AG04449 (cell line): ENCODE measurements at regions not wholly inside any gene's neighbourhood (a gene's known extent, or its start where the extent isn't known, plus 50 kb on each side); places are given as distances from the start of the nearest gene placed in this dataset.
A peak's percentile ranks its signal among the peaks of the same experiment; 100 is the strongest.

ENCODE experiments used
- CTCF ChIA-PET: fragments of 350-600 bp; formaldehyde crosslinking; extraction: SDS; loops from one replicate; lab custom pipeline; 2021; ENCODE audit warnings: antibody characterized with exemption; lab: Yijun Ruan, JAX
- POLR2A ChIA-PET: fragments of 400-600, 350-600 bp; formaldehyde crosslinking; extraction: SDS; loops from one replicate; lab custom pipeline; 2020; ENCODE audit warnings: antibody characterized with exemption, inconsistent platforms; lab: Yijun Ruan, JAX
- DNase-seq: peaks from one replicate; pipeline ENCODE4 v3.0.0-alpha.2; 2010; ENCODE audit warnings: low read depth, low spot score
- H3K4me3 ChIP-seq: 2 replicates; pipeline ENCODE4 v1.5.1; 2011; ENCODE audit warnings: low read depth, mild to moderate bottlenecking, control low read depth, low read length
- CTCF ChIP-seq: IDR thresholded peaks from one replicate; pipeline ENCODE4 v1.5.1; 2011; ENCODE audit warnings: mild to moderate bottlenecking, moderate library complexity, low read length, control low read depth, inconsistent platforms; ENCODE audit not compliant: insufficient read depth; ENCODE audit errors: missing control alignments

DNA sequence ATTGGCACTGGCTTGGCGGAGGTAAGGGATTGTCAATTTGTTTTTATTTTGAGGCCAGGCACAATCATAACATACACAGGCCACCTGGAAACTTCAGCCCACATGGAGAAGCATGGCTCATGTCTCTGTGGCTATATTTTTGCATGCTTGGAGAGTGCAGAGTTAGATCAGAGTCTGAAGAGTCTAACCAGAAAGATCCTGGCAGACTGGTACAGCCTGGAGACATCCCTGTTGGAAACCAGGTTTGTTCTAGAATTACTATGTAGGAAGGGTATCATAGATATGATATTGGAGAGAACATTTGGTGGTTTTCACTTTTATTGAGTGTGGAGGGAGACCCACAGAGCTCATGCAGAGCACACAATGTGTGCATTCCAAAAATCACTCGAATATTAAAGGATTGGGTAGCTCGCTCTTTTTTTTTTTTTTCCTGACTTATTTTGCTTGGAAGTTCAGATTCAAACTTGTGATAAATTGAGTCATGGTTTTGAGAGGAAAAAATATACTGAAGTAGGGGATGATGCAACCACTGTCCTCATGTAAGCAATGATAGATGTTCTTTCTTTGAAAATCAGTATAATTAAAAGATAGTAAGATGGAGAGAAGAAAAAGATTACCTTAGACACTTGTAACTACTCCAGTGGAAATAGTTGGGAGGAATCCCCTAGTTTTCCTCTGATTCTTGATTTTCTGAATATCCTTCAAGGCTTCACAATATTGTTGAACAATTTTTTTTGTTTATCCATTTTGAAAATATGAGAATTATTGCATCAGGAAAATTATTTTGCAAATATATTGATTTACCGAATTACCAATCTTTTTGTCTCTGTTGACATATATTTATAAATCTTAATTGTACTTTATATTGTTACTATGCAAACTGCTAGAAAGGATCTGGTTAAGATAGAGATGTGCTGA is 185.7 kb upstream of the ZEB2 start:
- CTCF ChIA-PET, result no interaction called here
- POLR2A ChIA-PET, result no interaction called here
- no peak for TF ChIP-seq CTCF
- no peak overlapping the region for H3K4me3 ChIP-seq
- DNase-seq, result no peak

GRCh38 chr2:144704709-144705095 is 184.8 kb upstream of the ZEB2 start:
- TF ChIP-seq CTCF, result no peak
- ChIA-PET POLR2A (no interaction called here), CTCF (no interaction called here)
- DNase-seq, result no peak
- H3K4me3 ChIP-seq, result no peak overlapping the region

DNA sequence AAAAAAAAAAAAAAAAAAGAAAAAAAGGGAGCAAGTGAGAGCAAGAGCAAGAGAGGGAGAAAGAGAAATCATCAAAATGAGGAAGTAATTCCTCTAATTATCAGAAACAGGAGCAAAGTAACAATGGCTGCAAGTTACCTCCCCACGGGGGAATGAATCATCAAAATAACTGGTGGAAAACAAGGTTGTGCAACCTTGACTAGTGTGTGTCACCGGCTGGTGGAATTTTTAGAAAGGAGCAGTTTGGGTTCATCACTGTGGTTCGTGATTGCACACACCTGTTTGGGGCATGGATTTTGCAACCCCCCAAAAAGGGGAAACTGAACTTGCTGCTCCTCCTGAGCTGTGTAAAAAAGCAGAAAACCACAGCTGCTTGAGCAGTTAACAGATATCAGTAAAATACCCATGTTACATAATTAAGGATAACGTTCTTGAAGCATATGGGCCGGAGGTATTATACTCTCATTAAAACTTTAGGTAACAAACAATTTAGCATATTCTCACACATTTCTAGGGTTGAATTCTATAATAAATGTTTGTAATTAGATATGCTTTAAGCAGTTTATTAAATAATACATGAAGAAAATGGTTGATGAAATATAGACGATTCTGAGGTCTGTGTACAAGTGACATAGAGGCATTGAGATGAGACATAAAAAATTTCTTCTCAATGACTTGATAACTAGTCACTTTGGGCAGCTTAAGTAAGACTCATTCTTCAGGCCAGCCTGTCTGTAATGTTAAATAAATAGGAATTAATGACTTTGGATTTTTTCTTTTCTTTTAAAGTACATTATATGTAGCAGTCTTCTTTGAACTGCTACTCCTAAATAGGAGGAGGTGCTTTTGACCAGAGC is 184.2 kb upstream of the ZEB2 start:
- CTCF ChIA-PET, result no interaction called here
- TF ChIP-seq CTCF, result no peak
- POLR2A ChIA-PET, result no interaction called here
- peak; percentile 9 for DNase-seq
- no peak overlapping the region for H3K4me3 ChIP-seq

DNA sequence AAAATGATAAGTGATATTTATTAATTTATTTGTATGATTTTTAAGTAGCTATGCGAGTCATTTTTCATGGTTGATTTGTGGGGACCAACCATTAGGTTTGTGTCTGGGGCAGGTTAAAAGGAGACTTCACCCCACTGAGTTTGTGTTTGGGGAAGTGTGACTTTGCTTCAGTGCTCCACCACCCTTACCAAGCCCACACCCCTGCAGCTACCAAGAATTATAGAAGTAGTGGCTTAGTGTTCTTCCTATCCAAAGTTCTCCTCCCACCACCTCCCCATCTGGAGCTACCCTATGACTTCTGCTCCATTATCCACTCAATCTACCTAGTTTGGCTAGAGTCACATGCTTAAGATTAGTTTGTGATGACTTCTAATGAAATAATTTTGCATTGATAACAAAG is 182.1 kb upstream of the ZEB2 start:
- no peak for DNase-seq
- no peak for TF ChIP-seq CTCF
- no peak overlapping the region for H3K4me3 ChIP-seq
- CTCF ChIA-PET, result no interaction called here
- POLR2A ChIA-PET, result no interaction called here

DNA sequence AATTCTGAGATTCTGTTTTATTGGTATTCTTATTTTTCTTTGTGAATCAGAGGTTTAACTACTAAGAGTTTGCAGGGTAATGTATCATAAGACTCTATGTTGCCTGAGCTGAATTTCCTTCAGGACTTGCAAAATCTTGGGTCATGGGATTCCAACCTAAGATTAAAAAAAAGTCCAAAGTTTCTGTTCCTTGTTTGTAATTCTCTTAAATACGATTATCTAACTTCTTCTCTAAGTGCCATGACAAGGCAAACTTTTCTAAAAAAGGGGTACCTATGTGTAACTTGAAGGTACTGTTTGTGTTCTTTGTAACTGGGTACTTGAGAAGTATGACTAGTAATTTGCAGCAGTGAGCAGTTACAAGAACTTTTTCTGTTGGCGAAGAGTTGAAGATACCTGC is 181.3 kb upstream of the ZEB2 start:
- no peak overlapping the region for H3K4me3 ChIP-seq
- no peak for DNase-seq
- no peak for TF ChIP-seq CTCF
- ChIA-PET CTCF (no interaction called here), POLR2A (no interaction called here)

DNA sequence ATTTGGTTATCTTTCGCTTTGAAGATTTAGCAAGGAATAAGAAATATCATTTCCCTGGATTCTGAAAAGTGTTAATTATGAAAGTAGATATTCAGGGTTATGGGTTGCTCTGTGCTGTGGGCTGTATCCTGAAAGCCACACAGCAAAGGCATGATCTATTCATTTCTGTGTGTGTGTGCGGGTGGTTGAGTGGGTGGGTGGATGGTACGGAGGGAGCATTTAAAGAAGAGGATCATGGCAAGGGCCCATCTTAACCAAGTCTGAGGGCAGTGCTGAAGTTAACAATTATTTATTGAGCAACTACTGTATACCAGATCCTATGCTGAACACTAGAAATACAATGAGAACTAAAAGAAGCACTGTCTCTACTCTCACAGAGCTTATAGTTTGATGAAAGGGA is 178.2 kb upstream of the ZEB2 start:
- no peak for TF ChIP-seq CTCF
- H3K4me3 ChIP-seq, result no peak overlapping the region
- ChIA-PET CTCF (no interaction called here), POLR2A (no interaction called here)
- DNase-seq, result no peak
